Gastroesophageal sphincter (tissue), 4 donors: ENCODE measurements at regions not wholly inside any gene's neighbourhood (a gene's known extent, or its start where the extent isn't known, plus 50 kb on each side); places are given as distances from the start of the nearest gene placed in this dataset.

ENCODE experiments used
- ATAC-seq: fragments of 150-250 bp; one replicate; pipeline ENCODE4 v1.9.1; 2016; ENCODE audit warnings: mild to moderate bottlenecking, moderate library complexity
- H3K27ac ChIP-seq, 4 donors: fragments of 200-600 bp; sonication (generic) in 3 of 4; 1 replicate in 3 of 4; 2 replicates in 1 of 4; pipeline ENCODE4 v1.5.1; 2016 to 2019
- H3K27me3 ChIP-seq: fragments of 200-600 bp; sonication (generic); one replicate; pipeline ENCODE4 v1.5.1; 2019
- H3K36me3 ChIP-seq, 2 donors: fragments of 200-600 bp; sonication (generic); one replicate each; pipeline ENCODE4 v1.5.1; 2019; ENCODE audit warnings: control low read depth in 1 of 2
- H3K4me1 ChIP-seq, 3 donors: fragments of 200-600 bp; sonication (generic); 1 replicate in 2 of 3; 2 replicates in 1 of 3; pipeline ENCODE4 v1.5.1; 2016 to 2019; ENCODE audit warnings: control low read depth in 2 of 3
- H3K4me3 ChIP-seq, 2 donors: fragments of 200-600 bp; sonication (generic); one replicate each; pipeline ENCODE4 v1.5.1; 2019; ENCODE audit warnings: mild to moderate bottlenecking in 1 of 2, moderate library complexity in 1 of 2
- H3K9me3 ChIP-seq, 3 donors: fragments of 200-600 bp; sonication (generic); one replicate each; pipeline ENCODE4 v1.5.1; 2017 to 2019; ENCODE audit warnings: control low read depth in 2 of 3
- EP300 ChIP-seq: sonication (generic); formaldehyde crosslinking; IDR thresholded peaks from one replicate; pipeline ENCODE4 v1.6.1; 2017; ENCODE audit warnings: antibody characterized with exemption, mild to moderate bottlenecking
- POLR2A ChIP-seq, 2 donors: fragments of 450-650 bp; IDR thresholded peaks; one replicate each; pipeline ENCODE4 v1.6.1; 2017; ENCODE audit warnings: antibody characterized with exemption in 2 of 2, mild to moderate bottlenecking in 2 of 2, moderate library complexity in 1 of 2
- POLR2AphosphoS5 ChIP-seq: sonication (generic); formaldehyde crosslinking; IDR thresholded peaks from one replicate; pipeline ENCODE4 v1.6.1; 2017; ENCODE audit warnings: antibody characterized with exemption
- WGBS, 2 donors: methylation state at CpG; one replicate each; pipeline ENCODE4 v1.1.5; 2018; ENCODE audit warnings: low coverage in 1 of 2; 5-methylcytosine and 5-hydroxymethylcytosine counted together
- TF ChIP-seq, protein P1 (sequence below), 4 experiments: fragments of 200-600 bp in 2 of 4; fragments of 450-650 bp in 2 of 4; sonication (generic) in 1 of 4; IDR thresholded peaks; one replicate each; pipeline ENCODE4 v1.5.1; 2017 to 2019; ENCODE audit warnings: antibody characterized with exemption in 4 of 4, mild to moderate bottlenecking in 2 of 4, moderate library complexity in 2 of 4

DNA sequence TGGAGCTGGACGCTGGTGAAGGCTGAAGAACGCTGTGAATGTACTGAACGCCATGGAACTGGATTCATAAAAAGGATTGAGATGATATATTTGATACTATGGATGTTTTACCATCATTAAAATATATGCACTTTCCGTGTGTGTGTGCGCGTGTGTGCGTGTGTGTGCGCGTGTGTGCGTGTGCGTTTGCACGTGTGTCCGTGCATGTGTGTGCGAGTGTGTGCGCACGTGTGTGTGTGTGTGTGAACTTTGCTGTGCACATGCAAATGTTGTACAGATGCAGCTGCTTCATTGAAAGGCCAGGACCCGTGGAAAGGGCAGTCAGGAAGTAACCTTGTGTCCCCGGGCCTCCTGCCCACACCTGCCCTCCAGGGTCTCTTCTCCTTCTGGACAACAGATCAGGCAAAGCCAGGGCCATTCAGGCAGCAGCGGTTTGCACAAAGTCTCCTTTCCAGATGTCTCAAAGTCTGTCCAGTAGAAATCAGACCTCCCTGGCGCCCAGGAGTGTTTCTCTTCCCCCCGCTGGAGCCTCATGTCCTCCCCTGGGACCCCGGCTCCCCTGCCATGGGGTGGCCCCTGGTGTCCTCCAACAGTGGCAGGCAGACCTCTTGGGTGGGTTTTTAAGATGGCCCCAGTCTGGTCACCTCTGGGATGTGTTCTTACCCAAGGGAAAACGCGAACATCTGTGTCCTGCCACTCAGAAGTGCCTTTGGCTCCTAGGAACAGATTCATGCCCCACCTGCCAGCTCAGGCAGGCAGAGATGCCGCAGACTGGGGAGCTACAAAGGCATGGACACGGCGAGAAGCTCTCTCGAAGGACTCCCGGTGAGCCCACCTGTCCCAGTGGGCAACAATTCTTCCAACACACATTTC is 86.1 kb upstream of the GPC1 start:
- Histone ChIP-seq H3K4me1 (no peaks in the 10 kb centered on the region), H3K9me3 (peaks cover 0 to 19% (median 0%) of the 10 kb centered on the region in 3 donors), H3K36me3 (no peaks in the 10 kb centered on the region), H3K27ac (no peak overlapping the region), H3K27me3 (peaks cover 19% of the 10 kb centered on the region), H3K4me3 (no peak overlapping the region)
- ATAC-seq, result no peak
- WGBS, 2 donors, result 72 to 91% methylated on average over 8 to 26 of the region's 29 CpGs
- TF ChIP-seq EP300, result no peak
- no peak for TF ChIP-seq POLR2AphosphoS5
- TF ChIP-seq, protein P1, sequence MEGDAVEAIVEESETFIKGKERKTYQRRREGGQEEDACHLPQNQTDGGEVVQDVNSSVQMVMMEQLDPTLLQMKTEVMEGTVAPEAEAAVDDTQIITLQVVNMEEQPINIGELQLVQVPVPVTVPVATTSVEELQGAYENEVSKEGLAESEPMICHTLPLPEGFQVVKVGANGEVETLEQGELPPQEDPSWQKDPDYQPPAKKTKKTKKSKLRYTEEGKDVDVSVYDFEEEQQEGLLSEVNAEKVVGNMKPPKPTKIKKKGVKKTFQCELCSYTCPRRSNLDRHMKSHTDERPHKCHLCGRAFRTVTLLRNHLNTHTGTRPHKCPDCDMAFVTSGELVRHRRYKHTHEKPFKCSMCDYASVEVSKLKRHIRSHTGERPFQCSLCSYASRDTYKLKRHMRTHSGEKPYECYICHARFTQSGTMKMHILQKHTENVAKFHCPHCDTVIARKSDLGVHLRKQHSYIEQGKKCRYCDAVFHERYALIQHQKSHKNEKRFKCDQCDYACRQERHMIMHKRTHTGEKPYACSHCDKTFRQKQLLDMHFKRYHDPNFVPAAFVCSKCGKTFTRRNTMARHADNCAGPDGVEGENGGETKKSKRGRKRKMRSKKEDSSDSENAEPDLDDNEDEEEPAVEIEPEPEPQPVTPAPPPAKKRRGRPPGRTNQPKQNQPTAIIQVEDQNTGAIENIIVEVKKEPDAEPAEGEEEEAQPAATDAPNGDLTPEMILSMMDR (IDR thresholded peaks at IDR 0.05), result no peak
- TF ChIP-seq POLR2A (IDR thresholded peaks at IDR 0.05), result no peak

DNA sequence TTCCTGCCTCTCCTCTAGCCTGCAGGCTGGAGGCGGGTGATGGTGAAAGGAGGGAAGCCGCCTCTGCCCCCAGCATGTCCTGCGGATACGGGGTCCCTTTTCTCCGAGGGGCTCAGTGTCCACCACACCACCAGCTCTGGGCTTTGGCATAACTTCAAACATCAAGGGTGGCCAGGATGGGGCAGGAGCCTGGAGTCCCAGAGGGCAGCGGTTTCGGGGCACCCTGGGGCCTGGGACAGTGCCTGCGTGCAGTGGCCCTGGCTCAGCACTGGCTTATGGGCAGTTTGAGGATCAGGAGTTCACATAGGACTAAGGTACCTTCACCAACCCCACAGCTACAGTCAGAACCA is 85.5 kb upstream of the GPC1 start:
- Histone ChIP-seq H3K36me3 (no peaks in the 10 kb centered on the region), H3K27ac (no peak overlapping the region), H3K9me3 (peaks cover 0 to 12% (median 0%) of the 10 kb centered on the region in 3 donors), H3K4me1 (peaks cover 0 to 1% (median 0%) of the 10 kb centered on the region in 3 donors), H3K4me3 (no peak overlapping the region), H3K27me3 (peaks cover 19% of the 10 kb centered on the region)
- 100% methylated on average over 3 of the region's 8 CpGs; no CpG with 5 or more reads in 1 of the 2 donors for WGBS, 2 donors
- no peak for ATAC-seq
- TF ChIP-seq, protein P1 (IDR thresholded peaks at IDR 0.05), result no peak
- TF ChIP-seq POLR2A (IDR thresholded peaks at IDR 0.05), result no peak
- no peak for TF ChIP-seq POLR2AphosphoS5
- no peak for TF ChIP-seq EP300

DNA sequence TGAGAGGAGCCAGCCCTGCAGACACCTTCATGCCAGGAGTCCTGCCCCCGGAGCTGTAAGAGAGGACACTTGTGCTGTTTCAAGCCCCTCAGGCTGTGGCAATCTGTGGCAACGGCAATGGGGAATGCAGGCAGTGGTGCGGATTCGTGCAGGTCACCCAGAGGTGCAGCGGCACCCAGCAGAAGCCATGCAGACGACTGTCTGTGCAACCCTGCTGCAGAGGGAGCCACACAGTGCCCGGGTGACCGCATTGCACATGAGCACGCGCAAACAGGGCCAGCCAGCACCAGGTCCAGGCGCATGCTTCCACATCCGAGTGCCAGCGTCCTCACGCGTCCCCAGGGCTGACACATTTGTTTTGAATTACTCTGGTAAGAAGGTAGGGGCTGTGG is 84.8 kb upstream of the GPC1 start:
- H3K4me1 ChIP-seq, result peaks cover 0 to 8% (median 0%) of the 10 kb centered on the region in 3 donors
- no peak for ATAC-seq
- no peaks in the 10 kb centered on the region for H3K36me3 ChIP-seq
- H3K4me3 ChIP-seq, result no peak overlapping the region
- H3K27ac ChIP-seq, result no peak overlapping the region
- H3K27me3 ChIP-seq, result peaks cover 19% of the 10 kb centered on the region
- no peak for TF ChIP-seq POLR2AphosphoS5
- WGBS, 2 donors, result 67 to 83% methylated on average over 3 of the region's 15 CpGs
- H3K9me3 ChIP-seq, result peaks cover 0 to 5% (median 0%) of the 10 kb centered on the region in 3 donors

DNA sequence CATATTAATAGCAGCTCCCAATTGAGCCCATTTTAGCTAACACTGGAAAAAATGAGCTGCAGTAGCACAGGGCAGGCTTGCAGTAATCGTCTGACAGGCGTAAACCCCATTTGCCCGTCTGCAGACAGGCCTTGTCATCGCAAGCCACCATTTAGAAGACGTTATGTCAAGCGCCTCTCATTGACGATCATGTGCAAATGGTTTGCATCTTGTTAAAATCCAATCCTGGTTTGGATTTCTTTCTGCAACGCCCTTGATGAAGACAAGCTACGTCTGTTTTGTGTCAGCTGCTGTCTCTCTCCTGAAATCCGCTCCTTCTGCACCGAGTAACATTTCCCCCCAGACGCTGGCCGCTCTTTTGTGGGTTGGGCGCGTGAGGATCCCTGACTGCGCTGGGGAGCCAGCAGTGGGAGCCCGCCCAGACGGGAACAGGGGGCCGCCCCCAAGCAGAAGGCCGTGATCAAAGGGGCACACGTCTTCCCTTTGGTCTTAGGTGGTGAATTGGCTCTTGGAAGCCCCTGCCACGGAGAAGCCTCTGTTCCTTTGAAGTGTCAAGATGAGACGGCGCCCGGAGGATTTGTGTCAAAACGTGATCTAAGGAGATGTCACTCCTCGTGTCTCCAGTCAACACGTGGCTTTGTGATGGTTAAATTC is 84.2 kb upstream of the GPC1 start:
- TF ChIP-seq, protein P1 (IDR thresholded peaks at IDR 0.05), result no peak
- Histone ChIP-seq H3K27me3 (peaks cover 19% of the 10 kb centered on the region), H3K9me3 (peaks cover 0 to under 1% (median 0%) of the 10 kb centered on the region in 3 donors), H3K36me3 (no peaks in the 10 kb centered on the region), H3K27ac (no peak overlapping the region), H3K4me3 (no peak overlapping the region), H3K4me1 (peaks cover 0 to 8% (median 0%) of the 10 kb centered on the region in 3 donors)
- 24 to 35% methylated on average over 5 to 15 of the region's 28 CpGs for WGBS, 2 donors
- ATAC-seq, result no peak

DNA sequence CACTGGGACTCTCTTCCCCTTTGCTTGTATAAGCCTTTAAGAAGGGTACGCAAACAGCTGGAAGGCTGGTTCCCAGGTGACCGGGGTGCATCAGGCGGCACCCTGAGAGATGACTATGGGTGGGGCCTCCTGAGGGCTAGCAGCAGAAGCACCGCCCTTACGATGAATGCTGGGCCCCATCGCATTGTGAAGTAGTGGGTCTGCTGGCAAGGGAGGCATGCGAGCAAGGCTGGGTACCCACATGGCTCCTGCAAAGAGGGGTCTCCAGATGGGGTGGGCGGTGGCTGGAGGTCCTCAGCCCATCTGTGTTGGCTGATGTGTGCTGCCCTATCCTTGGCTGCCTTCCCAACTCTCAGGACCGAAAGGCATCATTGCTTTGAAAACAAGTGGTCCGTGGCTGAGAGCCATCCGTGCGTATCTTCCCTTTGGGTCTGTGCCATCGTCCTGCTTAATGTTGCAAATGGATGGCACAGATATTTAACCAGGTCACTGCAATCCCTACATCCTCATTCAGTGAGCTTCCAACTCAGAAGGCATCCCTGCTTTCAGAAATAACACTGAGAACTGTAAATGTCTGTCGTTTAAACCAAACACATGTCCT is 83.5 kb upstream of the GPC1 start:
- peaks cover 19% of the 10 kb centered on the region for H3K27me3 ChIP-seq
- no peak overlapping the region for H3K27ac ChIP-seq

More for the DNA sequence above, 83.5 kb upstream of the GPC1 start:
- H3K4me3 ChIP-seq, result no peak overlapping the region
- H3K36me3 ChIP-seq, result no peaks in the 10 kb centered on the region
- H3K4me1 ChIP-seq, result peaks cover 0 to 8% (median 0%) of the 10 kb centered on the region in 3 donors
- no peak for ATAC-seq
- no peaks in the 10 kb centered on the region for H3K9me3 ChIP-seq
- TF ChIP-seq, protein P1 (IDR thresholded peaks at IDR 0.05), result no peak
- TF ChIP-seq POLR2AphosphoS5, result no peak
- TF ChIP-seq EP300, result no peak
- TF ChIP-seq POLR2A (IDR thresholded peaks at IDR 0.05), result no peak
- 53 to 66% methylated on average over 5 to 6 of the region's 14 CpGs for WGBS, 2 donors
